Brain microvascular endothelial cell (primary cell): ENCODE measurements at regions not wholly inside any gene's neighbourhood (a gene's known extent, or its start where the extent isn't known, plus 50 kb on each side); places are given as distances from the start of the nearest gene placed in this dataset.

Experiments used
- DNase-seq: peaks from one replicate; pipeline ENCODE4 v3.0.0-alpha.2; 2020
- H3K27ac ChIP-seq: fragments of 250-450 bp; sonication (Bioruptor Pico); 2 replicates; pipeline ENCODE4 v1.5.1; 2020; ENCODE audit warnings: mild to moderate bottlenecking, moderate library complexity
- H3K27me3 ChIP-seq: fragments of 250-450 bp; sonication (Bioruptor Pico); replicated peaks from 2 replicates; pipeline ENCODE4 v1.5.1; 2020; ENCODE audit warnings: mild to moderate bottlenecking
- H3K36me3 ChIP-seq: fragments of 250-450 bp; sonication (Bioruptor Pico); replicated peaks from 2 replicates; pipeline ENCODE4 v1.5.1; 2020; ENCODE audit warnings: mild to moderate bottlenecking
- H3K4me3 ChIP-seq: 2 replicates; pipeline ENCODE4 v1.5.1; 2011; ENCODE audit warnings: low read depth, mild to moderate bottlenecking, control low read depth, low read length, moderate library complexity
- CTCF ChIP-seq: IDR thresholded peaks from 2 replicates; pipeline ENCODE4 v1.5.1; 2011; ENCODE audit warnings: low read depth, mild to moderate bottlenecking, moderate library complexity, low read length, control low read depth, inconsistent platforms; ENCODE audit errors: missing control alignments
- in situ Hi-C: cut with HindIII; loops from 2 replicates; pipeline ENCODE4 v1.10.0; 2017; ENCODE audit warnings: low sequenced_read_pairs, low pct_ligation_motif_present

GRCh38 chr1:228972576-228972975 is 237.3 kb downstream of the RHOU start:
- DNase-seq = no peak
- H3K27ac ChIP-seq = no peak overlapping the region
- H3K4me3 ChIP-seq = no peak overlapping the region
- no peaks in the 10 kb centered on the region for H3K27me3 ChIP-seq
- H3K36me3 ChIP-seq = no peaks in the 10 kb centered on the region
- no peak for TF ChIP-seq CTCF
- in situ Hi-C loops = no loop called here

GRCh38 chr1:228974273-228974672 is 239.0 kb downstream of the RHOU start:
- Histone ChIP-seq H3K27me3 (no peaks in the 10 kb centered on the region), H3K27ac (no peak overlapping the region), H3K4me3 (no peak overlapping the region), H3K36me3 (no peaks in the 10 kb centered on the region)
- TF ChIP-seq CTCF = no peak
- DNase-seq = no peak
- in situ Hi-C loops = no loop called here

GRCh38 chr1:228975238-228975907 is 240.1 kb downstream of the RHOU start:
- TF ChIP-seq CTCF = no peak
- in situ Hi-C loops = no loop called here
- no peak for DNase-seq
- Histone ChIP-seq H3K27me3 (no peaks in the 10 kb centered on the region), H3K36me3 (no peaks in the 10 kb centered on the region), H3K4me3 (no peak overlapping the region), H3K27ac (no peak overlapping the region)

- Histone ChIP-seq H3K27me3 (no peaks in the 10 kb centered on the region), H3K27ac (no peak overlapping the region), H3K4me3 (no peak overlapping the region), H3K36me3 (no peaks in the 10 kb centered on the region)
- no peak for TF ChIP-seq CTCF
- no peak for DNase-seq
- in situ Hi-C loops = no loop called here
Observed at GRCh38 chr1:228976316-228976715, 241.0 kb downstream of the RHOU start.

GRCh38 chr1:228977307-228977706 is 242.0 kb downstream of the RHOU start:
- Histone ChIP-seq H3K36me3 (no peaks in the 10 kb centered on the region), H3K27ac (no peak overlapping the region), H3K27me3 (no peaks in the 10 kb centered on the region), H3K4me3 (no peak overlapping the region)
- TF ChIP-seq CTCF = no peak
- DNase-seq = no peak
- in situ Hi-C loops = no loop called here

- in situ Hi-C loops = no loop called here
- no peak for DNase-seq
- no peaks in the 10 kb centered on the region for H3K27me3 ChIP-seq
- no peak overlapping the region for H3K27ac ChIP-seq
- no peak overlapping the region for H3K4me3 ChIP-seq
- no peaks in the 10 kb centered on the region for H3K36me3 ChIP-seq
- TF ChIP-seq CTCF = no peak
Observed at GRCh38 chr1:228977741-228978140, 242.5 kb downstream of the RHOU start.
